Mesenteric fat pad (tissue), 1 donor: ENCODE measurements at regions not wholly inside any gene's neighbourhood (a gene's known extent, or its start where the extent isn't known, plus 50 kb on each side); places are given as distances from the start of the nearest gene placed in this dataset.

Experiments used
- DNase-seq: peaks from one replicate; pipeline ENCODE4 v3.0.0-alpha.2; 2020; ENCODE audit warnings: low spot score
- donor health status: DM: yes; HTN: yes; CAD: no.

DNA sequence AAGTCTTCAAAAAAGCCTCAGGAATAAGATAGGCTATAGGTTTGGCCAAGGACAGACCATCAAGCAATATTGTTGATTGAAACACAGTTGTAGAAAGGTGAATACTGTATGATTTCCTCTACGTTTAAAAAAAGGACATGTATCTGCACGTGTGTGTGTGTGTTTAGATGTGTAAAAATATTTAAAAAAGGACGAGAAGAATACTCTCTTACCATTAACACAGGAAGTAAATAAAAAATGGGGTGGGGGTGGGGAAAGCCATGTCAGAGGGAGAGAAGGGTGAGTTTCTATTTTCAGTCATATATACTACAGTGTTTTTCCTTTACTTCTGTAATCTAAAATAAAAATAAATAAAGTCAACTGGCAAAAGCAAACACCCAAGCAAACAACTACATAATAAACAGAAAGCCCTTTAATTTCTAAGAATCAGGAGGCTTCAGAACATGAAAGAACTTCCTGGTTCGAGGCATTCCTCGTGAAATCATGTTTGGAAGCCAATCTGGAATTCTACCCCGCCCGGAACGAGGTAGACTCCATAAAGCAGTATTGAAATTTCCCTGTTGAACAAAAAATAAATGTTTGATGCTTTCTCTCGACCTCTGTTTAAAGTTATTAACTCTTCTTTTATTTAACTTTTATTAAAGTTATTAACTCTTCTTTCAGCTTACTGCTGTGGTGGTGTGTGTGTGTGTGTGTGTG is 158.1 kb upstream of the ZNF217 start:
- no peak for DNase-seq

GRCh38 chr20:53750827-53751619 is 157.4 kb upstream of the ZNF217 start:
- DNase-seq = no peak

DNA sequence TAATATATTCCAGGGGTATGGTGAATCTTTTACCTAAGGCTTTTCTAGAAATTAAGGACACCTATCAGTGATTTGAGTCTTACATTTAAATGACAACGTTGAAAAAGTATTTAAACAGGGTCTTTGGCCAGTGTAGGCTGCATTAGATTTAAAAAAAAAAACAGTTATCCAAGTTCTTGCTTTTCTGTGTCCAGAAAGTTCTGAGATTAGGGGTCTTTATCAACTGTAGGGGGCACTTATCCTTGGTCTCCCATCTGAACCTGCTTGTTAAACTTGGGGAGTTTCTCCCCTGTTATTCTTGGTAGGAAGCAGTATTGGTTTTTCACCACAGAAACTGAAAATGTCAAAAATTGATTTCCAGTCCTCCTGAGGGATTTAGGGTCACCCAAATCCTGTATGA is 155.9 kb upstream of the ZNF217 start:
- no peak for DNase-seq

DNA sequence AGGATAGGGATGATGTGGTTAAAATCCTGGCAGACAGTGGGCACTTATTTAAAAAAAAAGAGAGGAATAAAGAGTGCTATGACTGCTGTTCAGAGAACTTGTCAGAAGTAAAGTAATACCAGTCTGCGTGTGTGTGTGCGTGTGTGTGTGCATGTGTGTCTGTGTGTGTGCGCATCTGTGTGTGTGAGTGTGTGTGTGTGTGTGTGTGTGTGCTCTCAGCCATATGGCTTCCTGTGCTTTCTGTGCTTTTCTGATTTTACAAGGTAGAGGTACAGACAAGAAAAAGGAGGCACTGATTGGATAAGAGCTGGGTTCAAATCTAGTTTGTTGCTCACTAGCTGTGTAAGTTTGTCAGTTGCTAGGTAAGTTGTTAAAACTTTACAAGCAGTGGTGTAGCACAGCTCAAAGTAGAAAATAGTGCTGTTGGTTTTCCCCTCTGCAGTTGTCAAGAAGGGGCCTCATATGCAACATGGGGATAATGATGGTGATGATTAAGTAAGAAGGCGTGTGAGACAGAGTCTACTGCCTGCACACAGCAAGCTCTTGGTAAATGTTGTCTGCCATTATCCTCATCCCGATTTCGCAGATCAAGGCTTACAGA is 155.3 kb upstream of the ZNF217 start:
- no peak for DNase-seq

GRCh38 chr20:53748176-53748575 is 154.5 kb upstream of the ZNF217 start:
- no peak for DNase-seq

DNA sequence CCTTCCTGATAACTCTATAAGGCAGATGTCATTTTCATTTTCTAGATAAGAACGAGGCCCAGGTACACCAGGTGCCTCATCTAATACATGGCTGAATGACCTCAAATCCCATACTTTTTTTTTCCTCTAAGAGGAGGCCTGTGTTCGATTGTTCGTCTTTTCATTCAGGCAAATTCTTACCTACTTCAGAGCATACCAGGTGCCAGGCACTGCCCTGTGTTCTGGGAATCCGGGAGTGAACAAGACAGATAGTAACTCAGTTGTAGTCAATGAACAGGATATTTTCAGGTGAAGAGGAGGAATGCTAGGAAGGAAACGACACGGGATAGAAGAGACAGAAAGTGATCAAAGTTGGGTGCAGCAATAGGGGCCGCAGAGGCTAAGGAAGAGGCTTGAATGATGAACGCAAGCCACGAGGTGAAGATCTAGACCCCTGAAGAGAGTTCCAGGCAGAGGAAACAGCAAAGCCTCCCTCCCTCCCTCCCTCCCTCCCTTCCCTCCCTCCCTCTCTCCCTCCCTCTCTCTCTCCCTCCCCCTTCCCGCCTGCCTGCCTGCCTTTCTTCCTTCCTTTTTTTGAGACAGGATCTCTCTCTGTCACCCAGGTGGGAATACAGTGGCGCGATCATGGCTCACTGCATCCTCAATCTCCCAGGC is 150.1 kb upstream of the ZNF217 start:
- no peak for DNase-seq

GRCh38 chr20:53742685-53743081 is 149.0 kb upstream of the ZNF217 start:
- DNase-seq = no peak

DNA sequence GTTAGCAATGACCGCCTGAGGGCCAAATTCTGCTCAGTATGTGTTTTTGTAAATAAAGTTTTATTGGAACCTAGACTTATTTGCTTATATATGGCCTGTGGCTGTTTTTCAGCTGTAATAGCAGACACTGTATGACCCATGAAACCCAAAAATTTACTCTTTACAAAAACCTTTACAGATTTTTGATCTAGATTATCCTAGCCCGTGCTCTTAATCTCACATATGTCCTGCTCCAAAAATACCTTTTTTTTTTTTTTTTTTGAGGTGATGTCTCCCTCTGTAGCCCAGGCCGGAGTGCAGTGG is 148.0 kb upstream of the ZNF217 start:
- DNase-seq = no peak

- DNase-seq = no peak
These were observed 146.5 kb upstream of the ZNF217 start for GRCh38 chr20:53739799-53740785.

DNA sequence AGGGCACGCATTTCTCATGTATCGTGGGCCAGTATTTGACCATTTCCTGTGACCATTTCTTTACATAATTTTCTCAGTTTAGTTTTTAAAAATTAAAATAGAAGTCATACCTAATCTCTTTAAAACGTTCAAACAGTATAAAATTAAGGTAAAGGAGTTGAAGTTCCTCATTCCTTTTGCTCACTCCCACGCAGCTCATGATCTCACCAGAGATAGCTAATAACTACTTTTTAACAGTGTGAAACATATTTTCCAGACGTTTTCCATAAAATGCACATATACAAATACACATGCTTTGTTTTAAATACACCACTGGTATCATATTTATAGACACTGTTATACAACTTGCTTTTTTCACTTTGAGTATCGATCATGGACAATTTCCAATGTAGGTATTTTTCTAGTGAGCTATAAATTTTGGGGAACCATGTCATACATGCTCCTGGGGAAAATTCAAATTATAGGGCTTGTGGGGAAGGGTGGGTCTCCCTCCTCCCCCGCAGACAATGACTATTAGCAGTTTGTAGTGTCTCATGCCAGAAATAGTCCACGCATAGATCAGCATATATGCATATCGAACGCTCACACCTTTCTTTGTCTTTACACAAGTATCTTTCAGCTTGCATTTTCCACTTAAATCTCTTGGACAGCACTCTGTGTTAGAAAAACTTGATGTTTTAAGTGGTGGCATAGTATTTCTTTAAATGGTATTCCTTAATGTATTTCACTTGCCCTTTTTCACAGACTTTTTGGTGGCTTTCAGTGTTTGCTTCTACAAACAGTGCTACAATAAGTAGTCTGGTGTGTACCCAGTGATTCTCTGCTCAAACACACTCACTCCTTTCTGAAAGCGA is 145.5 kb upstream of the ZNF217 start:
- no peak for DNase-seq

DNA sequence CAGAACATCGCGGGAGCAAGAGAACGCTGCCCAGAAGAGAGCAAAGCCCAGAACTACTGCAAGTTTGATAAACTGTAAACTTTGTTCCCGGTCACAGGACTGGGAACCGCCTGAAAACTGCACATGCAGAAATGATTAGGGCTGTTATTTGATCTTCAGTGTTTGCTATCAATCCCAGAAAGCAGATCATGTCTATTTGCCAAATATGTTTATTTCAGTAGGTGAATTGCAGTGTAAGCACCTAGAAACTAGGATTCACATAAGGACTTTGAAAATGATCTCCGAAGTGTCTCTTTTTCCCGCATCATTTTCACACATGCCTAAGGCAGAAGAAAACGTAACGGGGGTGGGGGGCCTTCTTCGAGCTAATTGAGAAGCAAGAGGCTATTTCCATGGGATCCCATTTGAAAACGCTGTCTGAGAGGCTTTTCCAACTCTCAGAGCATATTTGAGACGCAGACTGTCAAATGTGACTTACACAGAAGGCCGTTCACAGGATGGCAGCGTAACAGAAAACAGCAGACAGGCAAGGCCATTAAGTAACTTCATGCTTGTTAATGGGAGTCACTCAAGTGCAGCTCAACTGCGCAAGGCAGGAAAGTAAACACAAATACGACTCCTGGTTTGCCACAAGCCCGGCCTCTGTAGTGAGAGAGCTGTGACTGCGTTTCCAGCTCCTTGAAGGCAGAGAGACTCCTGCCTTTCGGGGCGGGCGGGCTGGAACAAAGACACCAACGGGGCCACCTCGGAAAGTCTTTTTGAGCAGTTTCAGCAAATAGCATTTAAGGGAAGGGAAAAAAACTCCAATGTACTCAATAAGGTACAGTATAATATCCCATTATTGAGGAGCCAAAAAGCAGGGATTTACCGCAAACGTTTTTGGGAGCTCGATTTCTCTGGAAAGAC is 144.7 kb upstream of the ZNF217 start:
- DNase-seq = no peak

- no peak for DNase-seq
These were observed 143.9 kb upstream of the ZNF217 start for GRCh38 chr20:53737396-53738038.

DNA sequence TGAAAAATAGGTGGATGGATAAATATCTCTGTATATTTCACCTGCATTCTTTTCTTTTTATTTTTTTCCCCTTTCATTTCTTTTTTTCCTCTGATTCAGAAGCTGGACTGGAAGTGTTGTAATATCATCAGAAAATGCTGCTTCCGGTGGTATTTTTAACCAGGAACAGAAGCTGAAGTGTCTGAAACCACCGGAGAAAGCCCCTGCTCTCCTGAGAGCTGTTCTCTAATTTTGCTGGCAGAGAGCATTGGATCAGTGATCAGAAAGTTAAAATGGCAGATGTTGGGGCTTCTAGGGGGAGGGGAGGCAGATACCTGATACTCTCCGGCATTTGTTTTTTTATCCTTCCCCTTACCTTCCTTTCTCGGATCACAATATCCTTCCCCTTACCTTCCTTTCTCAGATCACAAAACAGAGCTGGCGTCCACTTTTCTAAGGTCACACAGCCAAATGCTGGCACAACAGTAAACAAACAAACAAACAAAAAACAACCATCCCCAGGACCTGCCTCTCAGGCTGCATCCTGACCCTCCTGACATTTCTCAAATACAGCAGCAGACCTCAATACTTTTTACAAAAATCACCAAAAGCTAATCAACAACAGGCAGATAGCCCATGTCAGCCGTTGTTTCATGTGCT is 143.2 kb upstream of the ZNF217 start:
- no peak for DNase-seq

- no peak for DNase-seq
These were observed 142.6 kb upstream of the ZNF217 start for GRCh38 chr20:53736122-53736756.

- DNase-seq = no peak
These were observed 142.0 kb upstream of the ZNF217 start for GRCh38 chr20:53735536-53736050.

- DNase-seq = no peak
These were observed 140.5 kb upstream of the ZNF217 start for GRCh38 chr20:53734006-53734688.

- no peak for DNase-seq
These were observed 138.0 kb upstream of the ZNF217 start for GRCh38 chr20:53731595-53731994.
